Muscle of arm (tissue), 1 donor: ENCODE measurements at regions not wholly inside any gene's neighbourhood (a gene's known extent, or its start where the extent isn't known, plus 50 kb on each side); places are given as distances from the start of the nearest gene placed in this dataset.

ENCODE experiments used
- DNase-seq: peaks from one replicate; pipeline ENCODE4 v3.0.0-alpha.2; 2013

GRCh38 chr2:146143971-146144370 lies 1624.1 kb upstream of the ZEB2 start:
- no peak for DNase-seq

- DNase-seq: no peak
Measured at GRCh38 chr2:146138820-146139219, 1618.9 kb upstream of the ZEB2 start.

DNA sequence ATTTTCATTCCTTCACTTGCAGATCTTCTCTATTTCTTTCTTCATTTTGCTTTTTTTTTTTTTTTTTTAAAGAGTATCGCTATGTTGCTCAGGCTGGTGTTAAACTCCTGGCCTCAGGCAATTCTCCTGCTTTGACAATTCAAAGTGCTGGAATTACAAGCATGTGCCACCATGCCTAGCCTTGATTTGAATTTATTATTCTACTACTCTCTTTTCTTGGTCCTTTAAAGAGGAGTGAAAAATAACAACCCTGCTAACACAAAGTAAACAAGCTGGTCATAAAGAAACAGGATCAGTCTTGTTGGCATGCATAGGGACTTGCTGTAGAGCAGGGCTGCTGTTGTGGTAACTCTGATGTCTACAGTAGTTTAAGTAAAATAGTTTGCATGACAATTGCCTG lies 1615.3 kb upstream of the ZEB2 start:
- DNase-seq: no peak

DNA sequence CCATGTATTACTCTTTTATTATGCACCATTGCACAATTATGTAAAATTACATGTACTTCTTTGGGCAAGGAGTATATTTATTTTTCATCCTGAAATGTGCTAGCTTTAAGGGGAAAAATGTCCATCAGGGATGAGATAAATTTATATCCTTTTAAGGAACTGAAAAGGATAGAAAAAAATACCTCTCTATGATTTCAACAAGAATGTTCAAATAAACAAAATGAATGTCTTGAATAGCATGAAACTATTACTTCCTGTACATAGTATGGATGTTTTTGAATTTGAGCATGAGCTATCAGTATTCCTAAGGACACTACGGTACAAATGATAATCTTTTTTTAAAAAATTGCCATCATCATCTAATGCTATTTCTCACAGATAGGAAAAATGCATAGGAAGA lies 1611.9 kb upstream of the ZEB2 start:
- no peak for DNase-seq

DNA sequence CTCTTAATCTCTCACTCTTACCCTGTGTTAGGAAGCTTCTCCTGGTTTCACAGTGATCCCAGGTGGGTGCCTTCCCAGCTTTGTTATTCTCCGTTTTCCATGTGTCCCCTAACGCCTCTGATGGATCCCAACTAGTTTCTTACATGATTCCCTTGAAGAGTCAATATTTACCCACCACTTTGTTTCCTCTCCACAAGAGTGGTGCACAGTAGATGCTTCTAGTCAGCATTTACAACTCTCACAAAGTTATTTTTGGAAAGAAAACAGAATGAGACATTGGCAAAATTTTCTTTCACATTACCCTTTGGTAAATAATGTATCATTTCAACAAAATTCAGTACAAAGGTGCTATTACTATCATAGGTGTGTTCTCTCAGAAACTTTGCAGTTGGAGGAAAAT lies 1611.1 kb upstream of the ZEB2 start:
- no peak for DNase-seq

DNA sequence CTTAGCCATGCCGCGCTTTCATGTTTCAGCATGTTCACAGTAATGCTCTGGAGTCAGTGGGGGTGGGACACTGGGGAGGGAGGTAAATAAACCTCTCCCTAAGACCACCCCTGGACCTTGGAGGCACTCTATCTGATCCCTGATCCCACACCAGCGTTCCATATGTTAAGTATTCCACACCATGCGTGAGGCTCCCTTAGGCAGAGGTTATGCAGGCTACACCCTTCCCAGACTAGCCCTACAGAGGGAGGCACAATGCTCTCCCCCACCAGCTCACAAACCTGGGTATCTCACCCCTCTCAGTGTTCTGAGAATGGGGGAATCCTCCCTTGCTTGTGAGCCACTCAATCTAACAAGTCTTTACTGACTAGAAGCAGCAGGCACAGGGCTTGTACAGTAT lies 1610.4 kb upstream of the ZEB2 start:
- no peak for DNase-seq

- no peak for DNase-seq
Measured at GRCh38 chr2:146129231-146129630, 1609.3 kb upstream of the ZEB2 start.

DNA sequence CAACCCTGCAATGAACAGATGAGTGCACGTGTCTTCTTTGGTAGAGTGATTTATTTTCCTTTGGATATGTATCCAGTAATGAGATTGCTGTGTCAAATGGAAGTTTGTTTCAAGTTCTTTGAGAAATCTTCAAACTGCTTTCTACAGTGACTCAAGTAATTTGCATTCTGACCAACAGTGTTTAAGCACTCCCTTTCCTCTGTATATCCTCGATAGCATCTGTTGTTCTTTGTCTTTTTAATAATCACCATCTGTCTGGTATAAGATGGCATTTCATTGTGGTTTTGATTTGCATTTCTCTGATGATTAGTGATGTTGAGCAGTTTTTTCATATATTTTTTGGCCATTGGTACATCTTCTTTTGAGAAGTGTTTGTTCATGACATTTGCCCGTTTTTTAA lies 1608.3 kb upstream of the ZEB2 start:
- DNase-seq: no peak

- DNase-seq: no peak
Measured at GRCh38 chr2:146125551-146125950, 1605.6 kb upstream of the ZEB2 start.

- no peak for DNase-seq
Measured at GRCh38 chr2:146124741-146125140, 1604.8 kb upstream of the ZEB2 start.

- no peak for DNase-seq
Measured at GRCh38 chr2:146123714-146124113, 1603.8 kb upstream of the ZEB2 start.

GRCh38 chr2:146123256-146123655 lies 1603.3 kb upstream of the ZEB2 start:
- no peak for DNase-seq

DNA sequence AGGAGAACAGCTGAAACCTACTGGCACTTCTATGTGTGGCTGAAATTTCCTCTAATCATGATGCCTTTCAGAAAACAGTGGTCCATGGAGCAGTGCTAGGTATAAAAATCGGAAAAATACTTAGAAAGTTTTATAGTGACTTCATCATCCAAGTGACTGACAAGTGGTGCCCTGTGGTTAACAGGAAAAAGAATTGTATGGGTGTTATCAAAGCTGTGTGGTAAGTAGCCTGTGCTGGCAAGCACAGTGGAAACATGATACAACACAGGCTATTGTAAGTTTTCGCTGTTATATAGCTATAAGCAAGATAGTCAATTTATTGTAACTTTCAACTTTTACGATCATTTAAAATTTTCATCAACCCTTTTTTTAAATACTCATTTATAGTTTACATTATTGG lies 1599.7 kb upstream of the ZEB2 start:
- DNase-seq: no peak

DNA sequence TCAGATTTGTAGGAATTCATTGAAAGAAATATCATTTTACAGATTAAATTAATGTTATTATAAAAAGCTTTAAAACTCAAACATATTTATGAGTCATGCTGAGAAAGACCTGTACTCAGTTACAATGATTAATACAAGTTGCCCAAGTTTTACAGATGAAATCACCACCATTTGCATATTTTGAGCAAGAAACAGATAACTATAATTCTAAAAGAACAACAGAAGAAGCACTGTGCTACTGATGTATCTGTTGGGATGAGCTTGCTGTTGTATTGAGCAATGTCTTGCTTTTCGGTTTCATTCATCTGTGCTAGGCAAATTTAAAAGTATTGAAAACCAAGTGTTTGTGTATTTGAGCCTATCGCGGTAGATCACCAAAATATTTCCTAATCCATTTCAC lies 1589.1 kb upstream of the ZEB2 start:
- no peak for DNase-seq

DNA sequence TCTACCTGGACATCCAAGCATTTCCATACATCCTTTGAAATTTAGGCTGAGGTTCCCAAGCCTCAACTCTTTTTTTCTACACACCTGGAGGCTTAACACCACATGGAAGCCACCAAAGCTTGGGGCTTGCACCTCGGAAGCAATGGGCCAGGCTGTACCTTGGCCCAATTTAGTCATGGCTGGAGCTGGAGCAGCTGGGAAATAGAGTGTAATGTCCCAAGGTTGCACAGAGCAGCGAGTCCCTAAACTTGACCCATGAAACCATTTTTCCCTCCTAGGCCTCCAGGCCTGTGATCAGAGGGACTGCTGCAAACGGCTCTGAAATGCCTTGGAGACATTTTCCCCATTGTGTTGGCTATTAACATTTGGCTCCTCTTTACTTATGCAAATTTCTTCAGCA lies 1574.3 kb upstream of the ZEB2 start:
- no peak for DNase-seq

DNA sequence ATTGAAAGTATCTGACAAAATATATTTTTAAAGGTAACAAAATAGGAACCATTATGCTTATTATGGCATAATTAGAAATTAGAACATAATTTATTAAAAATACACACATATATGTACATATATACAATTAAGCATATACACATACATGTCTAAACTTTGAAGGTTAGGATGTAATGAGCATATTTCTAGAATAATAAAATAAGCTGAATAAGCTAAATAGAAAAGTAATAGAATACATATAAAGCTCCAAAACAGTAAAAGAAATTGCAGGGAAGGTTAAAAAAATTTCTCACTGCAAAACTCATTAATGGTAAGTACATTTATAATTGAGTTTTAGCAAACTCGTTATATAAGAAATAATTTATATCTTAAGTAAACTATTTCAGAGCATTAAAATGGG lies 1561.5 kb upstream of the ZEB2 start:
- DNase-seq: no peak

- no peak for DNase-seq
Measured at GRCh38 chr2:146080925-146081324, 1561.0 kb upstream of the ZEB2 start.

GRCh38 chr2:146079216-146079615 lies 1559.3 kb upstream of the ZEB2 start:
- no peak for DNase-seq

- DNase-seq: no peak
Measured at GRCh38 chr2:146077156-146077555, 1557.2 kb upstream of the ZEB2 start.

GRCh38 chr2:146068051-146068450 lies 1548.1 kb upstream of the ZEB2 start:
- DNase-seq: no peak

DNA sequence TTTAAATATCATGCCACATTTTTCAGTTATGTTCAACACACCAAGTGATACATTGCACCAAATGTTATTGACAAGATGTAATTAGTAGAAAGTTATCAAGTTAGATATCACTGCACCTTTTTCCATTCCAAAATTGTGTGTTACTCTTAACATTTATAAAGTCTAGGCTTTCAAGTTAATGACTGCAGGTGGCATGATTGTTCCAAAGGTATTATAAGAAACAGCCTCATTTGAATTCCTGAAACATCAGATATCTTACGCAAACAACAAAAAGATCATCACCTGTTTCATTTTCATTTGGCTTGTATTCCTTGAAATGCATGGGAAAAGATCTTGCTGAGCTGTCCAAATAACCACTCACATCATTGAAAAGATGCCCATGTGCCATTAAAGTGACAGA lies 1528.2 kb upstream of the ZEB2 start:
- no peak for DNase-seq

DNA sequence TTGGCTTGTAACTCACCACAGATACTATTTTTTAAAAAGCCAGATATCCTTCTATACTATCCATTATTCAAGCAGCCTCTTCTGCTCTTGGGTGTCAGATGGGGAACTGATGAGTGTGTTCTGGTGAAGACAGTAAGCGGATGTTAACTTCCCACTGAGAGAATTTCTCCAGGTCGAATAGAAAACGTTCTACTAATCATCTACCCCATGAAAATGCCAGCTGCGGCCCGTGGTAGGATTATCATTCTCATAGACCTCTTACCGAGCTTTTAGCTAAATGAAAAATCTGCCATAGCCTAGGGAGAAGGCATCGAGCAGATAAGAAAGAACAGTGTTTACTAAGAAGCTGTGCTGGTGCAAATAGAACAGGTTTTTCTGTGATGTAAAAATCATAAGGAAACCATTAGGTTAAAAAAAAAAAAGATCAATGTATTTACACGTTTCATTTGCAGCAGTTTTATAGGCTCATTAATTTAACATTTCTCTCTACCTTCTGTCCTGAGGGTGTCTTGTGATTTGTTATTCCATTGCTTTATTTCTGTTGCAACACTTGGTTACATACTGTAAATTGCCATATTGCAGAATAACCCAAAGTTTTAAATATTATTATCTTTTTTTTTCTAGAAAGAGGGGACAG lies 1521.5 kb upstream of the ZEB2 start:
- no peak for DNase-seq

- DNase-seq: no peak
Measured at GRCh38 chr2:146040051-146040450, 1520.1 kb upstream of the ZEB2 start.

GRCh38 chr2:146038014-146038413 lies 1518.1 kb upstream of the ZEB2 start:
- no peak for DNase-seq
